ENCODE measurements at regions not wholly inside any gene's neighbourhood (a gene's known extent, or its start where the extent isn't known, plus 50 kb on each side); places are given as distances from the start of the nearest gene placed in this dataset.
"Not testable (repeated sequence)": the region's sequence is repeated elsewhere in the genome, so short reads cannot be mapped to it uniquely, and the experiment has no call there.

DNA sequence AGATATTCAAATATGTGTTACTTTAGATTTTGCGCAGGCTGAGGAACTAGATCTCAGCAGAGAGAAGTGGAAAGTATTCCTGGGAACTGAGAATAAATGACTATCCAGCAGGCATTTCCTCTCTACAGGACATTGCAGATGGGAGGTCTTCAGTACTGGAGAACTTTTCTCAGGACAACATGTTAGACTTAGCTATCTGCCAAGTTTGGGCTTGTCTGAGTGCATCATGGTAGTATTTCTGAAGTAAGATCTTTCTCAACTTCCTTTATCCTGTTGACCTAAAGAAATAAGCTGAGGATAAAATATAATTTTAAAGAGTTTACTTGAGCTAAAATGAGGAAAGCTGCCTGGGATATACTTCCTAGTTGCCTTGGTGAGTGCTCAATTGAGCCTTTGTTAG lies 167.9 kb upstream of the BCHE start:
- DNase-seq = no peak

DNA sequence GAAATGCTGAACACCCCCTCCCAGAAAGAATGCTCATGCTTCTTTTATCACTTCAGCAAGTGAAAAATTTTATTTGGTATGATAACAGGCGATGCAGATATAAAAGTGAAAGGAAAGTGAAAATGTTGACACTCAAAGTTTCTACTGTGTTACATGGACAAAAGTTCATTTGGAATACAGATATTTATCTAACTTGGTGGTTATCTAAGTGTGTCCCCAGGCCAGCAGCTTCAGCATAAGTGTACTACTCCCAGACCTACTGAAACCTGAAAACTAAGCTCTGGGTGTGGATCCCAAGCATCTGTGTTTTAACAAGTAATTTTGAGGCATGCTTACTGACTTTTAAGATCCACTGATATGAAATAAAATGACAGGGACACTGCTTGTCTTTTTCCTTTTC lies 157.1 kb upstream of the BCHE start:
- DNase-seq = no peak

DNA sequence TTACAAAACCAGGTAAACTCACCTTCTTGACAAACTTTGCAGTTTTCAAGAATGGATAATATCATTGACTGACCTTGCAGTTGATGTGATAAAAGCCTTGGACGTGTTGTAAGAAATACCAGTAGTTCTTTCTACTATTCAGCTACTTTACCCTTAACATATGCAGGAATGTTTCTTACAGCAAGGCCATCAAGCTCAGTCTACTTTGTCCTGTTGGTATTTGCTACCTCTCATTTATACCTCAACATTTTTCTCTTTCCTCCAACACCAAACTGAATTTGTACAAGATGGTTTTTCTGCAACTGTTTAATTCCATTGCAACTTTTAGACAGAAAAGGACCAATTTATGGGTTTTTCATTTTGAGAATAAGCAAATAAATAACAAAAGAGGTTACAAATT lies 147.4 kb upstream of the BCHE start:
- no peak for DNase-seq

- no peak for DNase-seq
Observed at GRCh38 chr3:165983284-165983683, 146.1 kb upstream of the BCHE start.

DNA sequence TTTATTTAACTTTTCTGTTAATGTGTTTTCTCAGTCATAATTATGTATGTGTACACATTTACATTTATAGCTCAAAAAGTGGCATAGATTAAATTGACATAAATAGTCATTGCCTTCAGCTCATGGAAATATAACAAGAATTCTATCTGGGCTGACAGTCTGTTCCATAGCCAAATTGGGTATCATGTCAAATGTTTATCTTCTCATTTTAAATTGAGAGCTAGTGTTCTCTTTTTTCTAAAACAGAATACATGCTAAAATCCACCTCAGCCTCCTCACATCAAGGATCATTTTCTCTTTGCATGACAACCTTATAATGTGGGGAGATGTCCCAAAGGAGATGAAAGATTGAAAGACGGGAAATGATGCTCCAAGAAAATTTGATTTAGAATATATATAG lies 144.1 kb upstream of the BCHE start:
- no peak for DNase-seq

- DNase-seq = not testable (repeated sequence)
Observed at GRCh38 chr3:165960825-165961224, 123.6 kb upstream of the BCHE start.

GRCh38 chr3:165954171-165954570 lies 116.9 kb upstream of the BCHE start:
- no peak for DNase-seq

DNA sequence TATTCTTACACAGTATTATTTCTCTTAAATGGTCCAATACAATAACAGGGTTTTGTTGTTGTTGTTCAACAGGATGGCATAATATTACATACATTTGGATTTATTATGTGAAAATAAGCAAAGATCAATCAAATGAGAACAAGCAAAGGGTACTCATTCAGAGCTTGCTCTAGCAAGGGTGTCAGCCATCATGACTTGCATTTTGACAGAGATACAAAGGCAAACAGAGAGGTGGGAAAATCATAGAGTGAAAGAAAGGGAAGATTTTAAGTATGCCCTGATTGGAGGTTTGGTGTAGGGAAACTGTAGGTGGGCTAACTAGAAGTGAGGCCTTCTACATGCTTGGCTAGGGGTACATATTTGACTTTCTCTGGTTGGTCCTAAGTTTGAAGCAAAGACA lies 109.1 kb upstream of the BCHE start:
- DNase-seq = no peak

GRCh38 chr3:165938986-165939540 lies 101.8 kb upstream of the BCHE start:
- no peak for DNase-seq

GRCh38 chr3:165936081-165936480 lies 98.9 kb upstream of the BCHE start:
- not testable (repeated sequence) for DNase-seq

DNA sequence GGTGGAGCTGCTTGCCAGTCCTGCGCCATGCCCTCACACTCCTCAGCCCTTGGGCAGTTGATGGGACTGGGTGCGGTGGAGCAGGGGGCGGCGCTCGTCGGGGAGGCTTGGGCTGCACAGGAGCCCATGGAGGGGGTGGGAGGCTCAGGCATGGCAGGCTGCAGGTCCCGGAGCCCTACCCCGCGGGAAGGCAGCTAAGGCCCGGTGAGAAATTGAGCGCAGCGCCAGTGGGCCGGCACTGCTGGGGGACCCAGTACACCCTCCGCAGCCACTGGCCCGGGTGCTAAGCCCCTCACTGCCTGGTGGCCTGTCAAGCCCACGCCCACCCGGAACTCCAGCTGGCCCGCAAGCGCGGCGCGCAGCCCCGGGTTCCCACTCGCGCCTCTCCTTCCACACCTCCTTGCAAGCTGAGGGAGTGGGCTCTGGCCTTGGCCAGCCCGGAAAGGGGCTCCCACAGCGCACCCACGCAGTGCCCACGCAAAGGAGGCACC lies 87.1 kb upstream of the BCHE start:
- not testable (repeated sequence) for DNase-seq

DNA sequence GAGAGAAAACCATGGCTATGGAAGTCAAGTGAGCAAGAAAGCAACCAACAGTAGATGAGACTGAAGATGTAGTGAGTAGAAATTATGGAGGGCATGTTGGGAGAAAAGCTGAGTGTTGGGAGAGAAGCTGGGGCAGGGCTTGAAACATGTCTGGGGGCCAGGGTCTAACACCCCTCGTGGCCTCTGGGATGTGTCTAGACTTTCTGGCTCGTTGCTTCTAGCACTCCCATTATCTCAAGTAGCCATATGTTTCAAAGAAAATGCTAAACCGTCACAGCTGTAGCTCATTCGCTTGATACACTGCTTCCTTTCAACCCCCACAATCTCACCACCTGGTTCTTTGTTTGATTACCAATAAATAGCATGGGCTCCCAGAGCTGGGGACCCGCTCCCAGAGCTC lies 83.8 kb upstream of the BCHE start:
- no peak for DNase-seq

DNA sequence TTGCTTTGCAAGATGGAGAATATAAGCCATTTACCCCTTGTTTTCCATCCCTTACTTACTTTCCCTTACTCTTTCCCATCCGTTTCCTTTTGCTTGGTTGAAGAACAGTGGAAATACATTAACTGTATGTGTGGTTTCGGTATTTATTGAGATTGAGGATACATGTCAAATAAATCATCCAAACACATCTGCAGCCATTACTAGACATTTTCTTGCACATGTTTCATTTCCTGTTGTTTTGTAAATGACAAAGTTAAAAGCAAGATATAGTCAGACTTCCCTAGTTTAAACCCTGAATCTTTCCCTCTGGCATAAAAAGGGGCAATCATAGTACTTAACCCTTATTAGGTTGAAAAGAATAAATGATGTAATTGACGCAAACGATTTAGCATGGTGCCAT lies 82.1 kb upstream of the BCHE start:
- DNase-seq = no peak

DNA sequence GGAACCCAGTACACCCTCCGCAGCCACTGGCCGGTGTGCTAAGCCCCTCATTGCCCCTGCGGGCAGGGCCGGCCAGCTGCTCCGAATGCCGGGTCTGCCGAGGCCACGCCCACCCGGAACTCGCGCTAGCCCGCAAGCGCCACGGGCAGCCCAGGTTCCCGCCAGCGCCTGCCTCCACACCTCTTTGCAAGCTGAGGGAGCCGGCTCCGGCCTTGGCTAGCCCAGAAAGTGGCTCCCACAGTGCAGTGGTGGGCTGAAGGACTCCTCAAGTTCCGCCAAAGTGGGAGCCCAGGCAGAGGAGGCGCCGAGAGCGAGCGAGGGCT lies 81.4 kb upstream of the BCHE start:
- DNase-seq = no peak

- DNase-seq = not testable (repeated sequence)
Observed at GRCh38 chr3:165917938-165918656, 80.9 kb upstream of the BCHE start.

GRCh38 chr3:165915104-165915503 lies 77.9 kb upstream of the BCHE start:
- DNase-seq = not testable (repeated sequence)

- DNase-seq = no peak
Observed at GRCh38 chr3:165903885-165904630, 66.8 kb upstream of the BCHE start.

DNA sequence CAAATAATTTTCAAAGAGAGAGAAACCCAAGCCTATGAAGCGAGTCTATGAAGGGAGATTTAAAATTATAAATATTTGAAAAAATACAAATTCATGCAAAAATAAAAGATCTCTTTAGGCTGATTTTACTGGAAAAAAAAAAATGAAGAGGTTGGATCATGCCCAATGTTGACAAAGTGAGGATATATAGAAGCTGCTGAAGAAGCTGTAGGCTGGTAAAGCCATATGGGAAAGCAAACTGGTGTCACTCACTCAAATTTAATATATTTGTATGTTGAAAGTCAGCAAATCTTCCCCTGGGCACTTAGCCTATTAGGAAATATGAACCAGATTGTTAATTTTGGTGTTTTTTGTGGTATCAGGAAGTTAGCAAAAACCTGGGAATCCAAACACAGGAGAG lies 61.8 kb upstream of the BCHE start:
- no peak for DNase-seq

DNA sequence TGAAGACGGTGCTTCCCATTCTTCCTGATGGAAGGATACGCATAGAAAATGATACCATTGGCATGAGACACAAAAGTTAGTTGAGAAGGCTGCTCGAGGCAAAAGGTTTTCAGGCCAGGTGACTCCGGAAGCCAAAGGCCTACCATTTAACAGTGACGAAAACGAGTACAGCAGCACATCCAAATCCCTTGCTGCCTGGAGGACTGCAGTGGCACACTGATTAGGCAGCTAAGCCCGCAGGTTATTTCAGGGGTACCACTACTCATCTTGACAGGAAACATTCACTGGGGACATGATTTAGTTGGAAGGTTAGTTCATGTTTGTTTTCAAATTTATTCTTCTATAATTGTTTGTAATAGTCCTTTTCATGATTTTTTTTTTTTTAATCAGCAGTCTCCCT lies 59.9 kb upstream of the BCHE start:
- DNase-seq = no peak

GRCh38 chr3:165895919-165896318 lies 58.7 kb upstream of the BCHE start:
- no peak for DNase-seq

GRCh38 chr3:165892565-165892964 lies 55.3 kb upstream of the BCHE start:
- no peak for DNase-seq
